ENCODE measurements at regions not wholly inside any gene's neighbourhood (a gene's known extent, or its start where the extent isn't known, plus 50 kb on each side); places are given as distances from the start of the nearest gene placed in this dataset.
"Not testable (repeated sequence)": the region's sequence is repeated elsewhere in the genome, so short reads cannot be mapped to it uniquely, and the experiment has no call there.

DNA sequence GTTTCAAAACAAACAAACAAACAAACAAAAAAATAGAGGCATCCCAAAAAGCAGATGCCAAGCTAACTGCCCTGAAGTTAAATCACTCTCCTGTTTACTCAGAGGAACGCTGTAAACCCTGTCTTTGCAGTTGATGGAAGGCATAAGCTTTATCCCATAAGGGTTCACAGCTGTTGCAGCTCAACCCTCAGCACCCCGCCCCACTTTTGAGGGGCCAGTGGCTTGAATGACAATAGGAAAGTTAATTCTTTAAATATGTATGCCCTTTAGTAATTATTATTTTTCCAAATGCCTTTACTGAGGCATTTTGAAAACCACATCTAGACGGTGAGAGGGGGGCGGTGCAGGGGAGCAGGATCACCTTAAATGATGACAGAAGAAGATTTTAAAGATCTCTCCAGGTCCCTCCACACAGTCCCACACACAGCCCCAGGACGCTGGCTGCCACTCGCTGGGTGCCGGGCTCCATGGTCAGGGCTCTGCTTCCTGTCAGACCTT, 272.1 kb downstream of the FAM43A start:
- FAIRE-seq (no peak), DNase-seq (ENCODE audit: extremely low spot score, insufficient read length, low read depth) (no peak)

DNA sequence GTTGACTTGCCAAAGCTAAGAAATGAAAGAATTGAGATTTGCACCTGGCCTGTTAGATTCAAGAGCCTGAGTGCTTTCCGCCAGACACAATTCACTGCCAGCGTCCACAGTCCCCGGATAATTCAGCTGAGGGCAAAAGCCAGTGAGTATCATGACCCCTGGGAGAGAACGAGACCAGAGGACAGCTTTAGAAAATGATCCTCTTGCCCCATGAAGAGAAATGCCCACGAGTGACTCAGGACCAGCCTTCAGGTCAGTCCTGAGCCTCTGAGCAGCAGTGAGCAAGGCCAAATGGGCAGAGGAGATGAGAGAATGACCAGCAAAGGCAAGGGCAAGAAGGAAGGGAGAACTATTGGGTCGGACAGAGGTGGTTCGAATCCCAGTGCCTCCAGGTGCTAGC, 273.5 kb downstream of the FAM43A start:
- DNase-seq (ENCODE audit: extremely low spot score, insufficient read length, low read depth) = no peak
- no peak for FAIRE-seq

DNA sequence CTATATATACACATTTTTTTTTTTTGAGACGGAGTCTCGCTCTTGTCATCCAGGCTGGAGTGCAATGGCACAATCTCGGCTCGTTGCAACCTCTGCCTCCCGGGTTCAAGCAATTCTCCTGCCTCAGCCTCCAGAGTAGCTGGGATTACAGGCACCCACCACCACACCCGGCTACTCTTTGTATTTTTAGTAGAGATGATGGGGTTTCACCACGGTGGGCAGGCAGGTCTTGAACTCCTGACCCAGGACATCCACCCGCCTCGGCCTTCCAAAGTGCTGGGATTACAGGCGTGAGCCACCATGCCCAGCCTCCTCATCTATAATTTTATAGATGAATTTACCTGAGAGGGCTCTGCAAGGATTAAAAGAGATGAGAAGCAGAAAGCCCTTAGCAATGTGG, 274.0 kb downstream of the FAM43A start:
- not testable (repeated sequence) for FAIRE-seq; DNase-seq (ENCODE audit: extremely low spot score, insufficient read length, low read depth)

DNA sequence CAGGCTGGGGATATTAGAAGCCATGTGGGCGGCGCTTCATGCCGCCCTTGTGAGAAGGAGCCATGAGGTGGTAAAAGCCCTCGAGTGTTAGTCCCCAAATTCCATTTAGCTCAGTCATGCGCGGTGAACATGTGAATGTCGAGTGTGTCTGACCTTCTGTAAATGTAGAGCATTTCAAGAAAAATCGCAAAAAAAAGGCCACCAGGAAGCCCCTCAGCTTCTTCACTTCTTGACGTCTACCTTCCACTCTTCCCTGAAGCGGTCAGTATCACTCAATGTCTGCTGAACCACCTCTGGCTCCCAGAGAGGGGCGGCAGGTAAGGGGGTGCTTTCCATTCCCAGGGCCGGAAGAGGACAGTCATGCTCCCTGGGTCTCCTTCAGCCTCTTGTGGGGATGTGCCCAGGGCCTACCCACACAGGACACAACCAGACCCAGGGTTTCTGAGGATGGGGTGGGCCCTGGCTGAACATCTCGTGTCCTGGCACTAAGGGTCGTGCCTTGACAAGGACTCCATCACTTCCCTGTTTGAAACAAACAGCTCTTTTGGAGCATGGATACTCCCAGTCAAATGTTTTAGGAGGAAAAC, 274.9 kb downstream of the FAM43A start:
- DNase-seq (ENCODE audit: extremely low spot score, insufficient read length, low read depth) (no peak), FAIRE-seq (no peak)

DNA sequence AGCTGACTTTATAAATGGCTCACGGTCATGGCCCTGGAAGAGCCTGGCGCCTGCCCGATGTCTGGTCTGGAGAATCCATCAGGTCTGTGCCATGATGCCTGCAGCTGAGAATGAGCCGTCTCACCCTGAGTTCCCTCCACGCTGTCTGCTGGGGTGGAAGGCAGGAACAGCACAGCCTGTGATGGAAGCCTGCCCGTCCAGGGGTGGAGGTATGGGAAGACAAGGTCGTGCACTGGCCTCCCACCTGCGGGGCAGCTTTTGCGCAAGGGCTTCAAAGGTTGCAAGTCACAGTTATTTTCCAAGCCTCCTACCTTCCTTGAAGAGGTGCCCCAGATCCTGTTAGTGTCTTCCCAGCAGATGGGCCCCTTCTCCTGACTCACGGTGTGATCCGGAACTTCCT, 275.5 kb downstream of the FAM43A start:
- DNase-seq (ENCODE audit: extremely low spot score, insufficient read length, low read depth) = no peak
- FAIRE-seq = no peak

DNA sequence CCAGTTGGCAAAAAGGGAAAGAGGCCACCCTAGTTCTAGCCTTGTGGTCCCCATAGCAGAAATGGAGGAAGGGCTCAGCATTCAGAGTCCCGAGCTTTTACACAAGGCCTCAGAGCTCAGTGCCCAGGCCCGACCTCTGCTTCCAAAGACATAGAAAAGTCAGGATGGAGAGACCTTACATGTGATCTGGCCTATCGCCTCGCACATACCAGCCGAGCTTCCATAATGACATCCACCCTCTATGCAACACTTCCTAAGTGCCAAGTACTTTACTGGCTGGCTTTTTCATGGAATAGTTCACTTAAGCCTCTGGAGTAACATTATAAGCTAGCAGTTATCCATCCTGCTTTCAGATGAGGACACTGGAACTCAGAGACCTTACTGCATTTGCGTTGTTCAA, 275.9 kb downstream of the FAM43A start:
- no peak for FAIRE-seq

GRCh38 chr3:194962056-194962455, 276.4 kb downstream of the FAM43A start:
- no peak for FAIRE-seq

More for the DNA sequence above, 275.9 kb downstream of the FAM43A start:
- DNase-seq (ENCODE audit: extremely low spot score, insufficient read length, low read depth) = no peak

GRCh38 chr3:194964809-194965208, 279.1 kb downstream of the FAM43A start:
- no peak for DNase-seq (ENCODE audit: extremely low spot score, insufficient read length, low read depth)
- no peak for FAIRE-seq

More at GRCh38 chr3:194962056-194962455, 276.4 kb downstream of the FAM43A start:
- DNase-seq (ENCODE audit: extremely low spot score, insufficient read length, low read depth) = no peak

DNA sequence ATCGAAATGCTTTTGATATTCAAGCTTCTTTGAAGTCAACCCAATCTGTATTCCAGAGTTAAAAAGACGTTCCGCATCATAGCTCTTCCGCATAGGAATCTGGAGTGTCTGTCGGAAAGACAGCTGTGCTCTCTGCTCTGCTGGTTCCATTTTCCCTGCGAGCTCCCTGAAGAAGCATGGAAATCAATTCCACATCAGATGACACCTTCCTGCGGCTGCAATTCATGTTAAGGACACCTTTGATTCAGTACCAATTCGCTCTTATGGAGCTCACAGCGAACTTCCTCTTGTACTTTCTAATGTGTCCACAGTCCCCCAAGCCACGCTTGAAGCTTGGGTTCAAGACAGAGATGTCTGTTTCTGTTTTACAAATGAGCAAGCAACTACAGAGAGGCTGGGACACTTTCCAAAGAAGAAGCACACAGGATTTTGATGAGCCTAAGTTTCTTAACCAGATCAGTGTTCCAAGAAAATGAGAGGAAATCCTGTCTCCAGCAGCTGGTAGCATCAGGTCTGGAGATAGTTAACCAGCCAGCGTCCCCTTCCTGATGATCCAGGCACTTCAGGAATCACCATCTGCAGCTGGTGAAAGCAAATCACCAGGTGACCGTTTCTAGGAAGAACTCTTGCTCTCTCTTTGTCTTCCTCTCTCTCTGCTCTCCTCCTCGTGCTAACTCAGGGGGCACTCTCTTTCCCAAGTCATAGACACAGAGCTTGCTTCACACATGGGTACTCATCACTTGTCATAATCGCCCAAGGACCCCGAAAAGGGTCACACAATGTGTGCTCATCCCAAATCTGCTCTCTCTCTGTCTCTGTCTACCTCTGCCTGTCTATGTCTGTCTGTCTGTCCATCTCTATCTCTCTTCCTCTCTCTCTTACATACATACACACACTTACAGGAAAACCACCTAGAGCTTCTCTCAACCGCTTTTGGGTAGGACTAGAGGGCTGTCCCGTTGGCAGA, 281.8 kb downstream of the FAM43A start:
- FAIRE-seq = no peak
- DNase-seq (ENCODE audit: extremely low spot score, insufficient read length, low read depth) = no peak

GRCh38 chr3:194970066-194970465, 284.4 kb downstream of the FAM43A start:
- no peak for FAIRE-seq
- no peak for DNase-seq (ENCODE audit: extremely low spot score, insufficient read length, low read depth)

GRCh38 chr3:194971009-194971408, 285.3 kb downstream of the FAM43A start:
- FAIRE-seq = no peak

GRCh38 chr3:194971965-194972364, 286.3 kb downstream of the FAM43A start:
- FAIRE-seq (no peak), DNase-seq (ENCODE audit: extremely low spot score, insufficient read length, low read depth) (no peak)

More at GRCh38 chr3:194971009-194971408, 285.3 kb downstream of the FAM43A start:
- DNase-seq (ENCODE audit: extremely low spot score, insufficient read length, low read depth) = no peak

DNA sequence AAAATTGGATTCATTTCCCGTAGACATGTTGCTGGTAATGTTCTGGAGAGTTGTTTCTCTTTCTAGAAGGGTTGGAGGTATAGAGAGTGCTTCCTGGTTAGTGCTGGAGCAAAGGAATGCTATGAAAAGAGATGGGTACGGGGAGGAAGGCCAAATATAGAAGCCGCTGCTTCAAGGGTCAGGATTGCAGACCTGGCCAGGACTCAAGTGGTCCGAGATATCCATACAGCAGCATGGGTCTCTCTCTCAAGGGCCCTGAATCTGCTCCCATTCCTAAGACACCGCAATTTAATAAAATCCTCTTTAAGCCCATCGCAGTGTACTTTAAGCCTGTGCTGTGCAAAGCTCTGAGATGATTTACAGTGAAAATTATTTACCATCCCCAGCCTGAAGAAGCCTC, 287.0 kb downstream of the FAM43A start:
- FAIRE-seq = no peak

DNA sequence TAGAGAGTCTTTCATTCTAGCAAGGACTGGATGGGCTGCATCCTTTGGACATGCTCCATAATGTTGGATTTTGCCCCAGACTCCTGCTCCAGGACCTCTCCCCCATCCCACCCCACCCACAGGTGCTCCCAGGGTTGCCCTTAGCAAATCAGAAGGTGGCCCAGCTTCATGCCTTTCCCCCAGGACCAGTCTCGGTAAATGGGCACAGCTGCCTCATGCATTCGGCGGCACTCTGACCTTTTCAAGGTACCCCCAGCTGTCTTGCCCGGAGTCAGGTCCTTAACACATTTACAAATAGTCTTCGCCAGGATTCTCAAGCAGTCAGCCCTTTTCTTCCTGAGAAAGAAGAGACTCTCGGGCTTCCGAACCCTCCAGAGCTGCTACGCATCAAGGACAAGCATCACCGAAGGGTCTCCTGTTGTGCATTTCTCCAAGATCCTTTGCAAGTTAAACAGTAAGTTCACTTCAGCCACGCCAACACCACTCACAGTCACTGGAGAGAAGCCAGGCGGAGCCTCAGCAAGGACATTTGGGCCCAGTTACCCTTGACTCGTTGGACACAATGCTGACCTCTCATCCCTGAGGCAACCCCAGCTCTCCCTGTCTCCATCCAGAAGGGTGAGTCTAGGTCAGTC, 287.8 kb downstream of the FAM43A start:
- FAIRE-seq = no peak
- DNase-seq (ENCODE audit: extremely low spot score, insufficient read length, low read depth) = no peak

More for the DNA sequence above, 287.0 kb downstream of the FAM43A start:
- no peak for DNase-seq (ENCODE audit: extremely low spot score, insufficient read length, low read depth)

DNA sequence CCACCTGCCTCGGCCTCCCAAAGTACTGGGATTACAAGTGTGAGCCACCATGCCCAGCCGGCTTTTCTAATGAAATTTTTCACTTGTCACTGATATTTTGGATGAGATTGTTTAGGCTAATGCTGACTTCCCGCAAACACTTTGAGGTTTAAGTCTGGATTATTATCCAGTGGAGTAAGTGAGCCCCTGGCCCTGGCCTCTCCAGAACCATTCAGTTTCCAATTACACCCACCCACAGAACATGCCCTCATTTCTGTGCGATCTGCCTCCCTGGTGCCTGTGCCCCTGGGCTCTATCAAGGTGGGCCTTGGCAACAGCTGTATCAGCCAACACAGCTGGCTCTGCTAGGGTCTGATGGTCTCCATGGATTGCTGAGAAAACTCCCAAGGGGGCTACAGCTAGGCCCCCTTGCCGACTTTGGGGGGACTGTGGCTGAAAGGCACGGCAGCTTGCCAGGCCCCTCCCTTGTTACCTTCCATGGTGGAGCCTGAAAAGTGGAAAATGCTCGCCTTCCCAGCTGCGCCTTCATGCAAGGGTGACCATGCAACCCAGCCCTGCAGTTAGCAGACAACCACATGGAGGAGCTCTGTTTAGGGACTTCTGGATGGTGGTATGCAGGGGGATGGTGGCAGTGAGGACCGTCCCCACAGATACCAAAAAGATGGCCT, 288.9 kb downstream of the FAM43A start:
- DNase-seq (ENCODE audit: extremely low spot score, insufficient read length, low read depth) = no peak
- no peak for FAIRE-seq

DNA sequence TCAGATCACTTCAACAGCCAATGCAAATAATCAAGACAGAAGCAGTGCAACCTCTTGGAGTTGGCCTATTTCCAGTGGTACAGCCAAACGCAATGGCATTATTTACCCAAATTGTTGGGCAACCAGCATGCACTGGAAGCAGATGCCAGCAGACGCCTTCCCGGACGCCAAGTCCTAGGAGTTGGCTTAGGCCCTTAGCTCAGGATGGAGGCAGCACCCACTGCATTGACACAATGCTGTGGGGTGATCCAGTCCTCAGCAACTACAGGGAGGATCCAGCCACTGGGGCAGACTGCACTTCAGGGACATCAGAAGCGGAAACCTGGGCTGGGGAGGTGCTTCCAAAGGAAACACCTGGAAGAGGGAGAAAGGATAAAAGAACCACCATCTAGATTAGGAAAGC, 290.4 kb downstream of the FAM43A start:
- DNase-seq (ENCODE audit: extremely low spot score, insufficient read length, low read depth) = no peak
- no peak for FAIRE-seq

- DNase-seq (ENCODE audit: extremely low spot score, insufficient read length, low read depth) (no peak), FAIRE-seq (no peak)
These were observed 291.2 kb downstream of the FAM43A start for GRCh38 chr3:194976874-194977273.

DNA sequence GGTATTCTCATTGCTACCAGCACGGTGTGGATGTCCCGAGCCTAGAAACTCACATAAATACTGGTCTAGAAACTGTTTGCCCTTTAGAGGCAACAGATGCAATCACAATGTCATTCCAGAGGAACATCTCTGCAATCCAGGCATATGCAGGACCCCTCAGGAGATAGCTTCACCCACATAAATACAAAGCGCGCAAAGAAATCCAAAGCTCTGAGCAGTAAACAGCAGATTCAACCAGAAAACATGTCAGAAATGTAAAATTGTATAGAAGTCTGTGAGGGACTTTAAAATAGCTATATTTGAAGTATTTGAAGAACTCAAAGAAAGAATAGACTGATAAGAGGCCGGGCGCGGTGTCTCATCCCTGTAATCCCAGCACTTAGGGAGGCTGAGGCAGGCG, 291.7 kb downstream of the FAM43A start:
- no peak for DNase-seq (ENCODE audit: extremely low spot score, insufficient read length, low read depth)
- FAIRE-seq = no peak

DNA sequence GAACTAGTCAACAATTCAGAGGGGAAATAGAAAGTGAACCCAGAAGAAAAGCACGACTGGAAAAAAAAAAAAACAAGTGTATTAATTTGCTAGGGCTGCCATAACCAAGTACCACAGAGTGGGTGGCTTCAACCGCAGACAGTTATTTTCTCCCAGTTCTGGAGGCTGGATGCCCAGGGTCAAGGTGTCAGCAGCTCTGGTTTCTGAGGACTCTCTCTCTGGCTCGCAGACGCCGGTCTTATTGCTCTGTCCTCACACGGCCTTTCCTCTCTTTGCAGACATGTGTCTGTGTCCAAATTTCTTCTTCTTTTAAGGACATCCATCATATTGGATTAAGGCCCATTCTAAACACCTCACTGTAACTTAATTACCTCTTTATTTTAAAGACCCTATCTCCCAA, 291.8 kb downstream of the XXYLT1 start:
- no peak for FAIRE-seq
- no peak for DNase-seq (ENCODE audit: extremely low spot score, insufficient read length, low read depth)

GRCh38 chr3:194982472-194982871, 288.5 kb downstream of the XXYLT1 start:
- DNase-seq (ENCODE audit: extremely low spot score, insufficient read length, low read depth) (no peak), FAIRE-seq (no peak)

All from GM18507 (cell line).